Tibial nerve (tissue), 4 donors: ENCODE measurements at regions not wholly inside any gene's neighbourhood (a gene's known extent, or its start where the extent isn't known, plus 50 kb on each side); places are given as distances from the start of the nearest gene placed in this dataset.

Experiments
- EP300 ChIP-seq, 2 donors: sonication (generic); formaldehyde crosslinking; IDR thresholded peaks; one replicate each; pipeline ENCODE4 v1.6.1; 2017; ENCODE audit warnings: antibody characterized with exemption in 2 of 2, mild to moderate bottlenecking in 1 of 2
- POLR2A ChIP-seq, 2 donors: fragments of 450-650 bp; IDR thresholded peaks; one replicate each; pipeline ENCODE4 v1.6.1; 2017; ENCODE audit warnings: antibody characterized with exemption in 2 of 2, mild to moderate bottlenecking in 2 of 2, moderate library complexity in 2 of 2
- TF ChIP-seq, protein P1 (sequence below), 5 experiments: fragments of 200-600 bp in 3 of 5; fragments of 450-650 bp in 2 of 5; sonication (generic) in 3 of 5; IDR thresholded peaks; one replicate each; pipeline ENCODE4 v1.5.1; 2016 to 2019; ENCODE audit warnings: antibody characterized with exemption in 5 of 5, mild to moderate bottlenecking in 3 of 5, moderate library complexity in 2 of 5

DNA sequence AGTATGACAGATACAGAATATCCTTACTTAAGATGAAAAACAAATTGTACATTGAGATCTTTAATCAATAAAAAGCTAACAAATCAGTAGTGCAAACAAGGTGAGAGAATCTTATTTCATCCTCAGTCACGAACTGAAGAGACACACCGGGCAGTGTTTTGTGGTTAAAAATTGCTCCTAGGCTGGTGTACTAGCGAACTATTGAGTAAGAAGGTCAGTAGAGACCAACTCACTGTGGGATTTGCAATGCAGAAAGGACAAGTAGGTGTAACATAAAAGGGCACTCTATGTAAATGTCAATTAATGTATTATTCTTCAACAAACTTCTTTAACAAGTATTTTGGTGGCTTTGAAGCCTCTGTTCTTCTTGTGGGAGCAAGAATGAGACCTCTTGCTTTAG, 260.2 kb upstream of the PPARGC1A start:
- TF ChIP-seq, protein P1, sequence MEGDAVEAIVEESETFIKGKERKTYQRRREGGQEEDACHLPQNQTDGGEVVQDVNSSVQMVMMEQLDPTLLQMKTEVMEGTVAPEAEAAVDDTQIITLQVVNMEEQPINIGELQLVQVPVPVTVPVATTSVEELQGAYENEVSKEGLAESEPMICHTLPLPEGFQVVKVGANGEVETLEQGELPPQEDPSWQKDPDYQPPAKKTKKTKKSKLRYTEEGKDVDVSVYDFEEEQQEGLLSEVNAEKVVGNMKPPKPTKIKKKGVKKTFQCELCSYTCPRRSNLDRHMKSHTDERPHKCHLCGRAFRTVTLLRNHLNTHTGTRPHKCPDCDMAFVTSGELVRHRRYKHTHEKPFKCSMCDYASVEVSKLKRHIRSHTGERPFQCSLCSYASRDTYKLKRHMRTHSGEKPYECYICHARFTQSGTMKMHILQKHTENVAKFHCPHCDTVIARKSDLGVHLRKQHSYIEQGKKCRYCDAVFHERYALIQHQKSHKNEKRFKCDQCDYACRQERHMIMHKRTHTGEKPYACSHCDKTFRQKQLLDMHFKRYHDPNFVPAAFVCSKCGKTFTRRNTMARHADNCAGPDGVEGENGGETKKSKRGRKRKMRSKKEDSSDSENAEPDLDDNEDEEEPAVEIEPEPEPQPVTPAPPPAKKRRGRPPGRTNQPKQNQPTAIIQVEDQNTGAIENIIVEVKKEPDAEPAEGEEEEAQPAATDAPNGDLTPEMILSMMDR (IDR thresholded peaks at IDR 0.05), result no peak
- no peak for TF ChIP-seq POLR2A (IDR thresholded peaks at IDR 0.05)
- TF ChIP-seq EP300 (IDR thresholded peaks at IDR 0.05), result no peak
